AG04449 (cell line): ENCODE measurements at regions not wholly inside any gene's neighbourhood (a gene's known extent, or its start where the extent isn't known, plus 50 kb on each side); places are given as distances from the start of the nearest gene placed in this dataset.

Source experiments
- CTCF ChIA-PET: fragments of 350-600 bp; formaldehyde crosslinking; extraction: SDS; loops from one replicate; lab custom pipeline; 2021; ENCODE audit warnings: antibody characterized with exemption; lab: Yijun Ruan, JAX
- POLR2A ChIA-PET: fragments of 400-600, 350-600 bp; formaldehyde crosslinking; extraction: SDS; loops from one replicate; lab custom pipeline; 2020; ENCODE audit warnings: antibody characterized with exemption, inconsistent platforms; lab: Yijun Ruan, JAX
- DNase-seq: peaks from one replicate; pipeline ENCODE4 v3.0.0-alpha.2; 2010; ENCODE audit warnings: low read depth, low spot score
- H3K4me3 ChIP-seq: 2 replicates; pipeline ENCODE4 v1.5.1; 2011; ENCODE audit warnings: low read depth, mild to moderate bottlenecking, control low read depth, low read length
- TF ChIP-seq, protein P1 (sequence below): IDR thresholded peaks from one replicate; pipeline ENCODE4 v1.5.1; 2011; ENCODE audit warnings: mild to moderate bottlenecking, moderate library complexity, low read length, control low read depth, inconsistent platforms; ENCODE audit not compliant: insufficient read depth; ENCODE audit errors: missing control alignments

DNA sequence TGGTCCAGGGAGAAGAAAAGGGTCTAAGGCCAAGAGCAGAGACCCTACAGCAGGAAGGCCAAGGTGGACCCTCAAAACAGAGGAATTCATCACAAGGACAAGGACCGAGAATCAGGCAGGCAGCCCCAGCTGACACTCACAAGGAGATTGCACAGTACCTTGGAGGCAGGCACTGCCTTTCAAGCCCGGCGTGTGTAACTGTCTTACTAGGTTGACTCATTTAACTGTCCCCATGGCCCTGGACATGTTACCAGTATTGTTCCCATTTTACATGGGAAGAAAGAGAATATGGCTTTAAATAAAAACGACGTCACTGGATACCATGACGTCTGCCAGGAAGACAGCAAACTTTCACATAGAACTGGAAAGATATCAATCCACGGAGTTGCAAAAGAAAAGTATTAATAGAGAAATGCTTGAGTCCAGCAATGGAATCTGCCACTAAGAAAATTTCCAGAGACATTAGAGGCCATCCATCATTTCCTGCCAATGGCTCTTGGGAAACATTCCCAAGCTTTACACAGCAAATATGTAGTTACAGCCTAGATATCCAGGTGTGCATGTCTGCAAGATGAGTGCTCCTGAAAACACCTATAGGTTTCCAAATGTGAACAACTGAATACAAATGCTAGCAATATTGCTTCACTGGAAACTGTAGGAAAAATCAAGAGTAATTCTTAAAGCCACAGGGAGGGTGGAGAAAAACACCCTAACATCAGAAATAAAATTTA, 111.5 kb upstream of the RPS6KA2 start:
- no peak for DNase-seq
- ChIA-PET CTCF (interaction anchor here (3.6 kb wide), 1 partner anchor 37 kb away, joined by 14 read pairs; no protein-coding TSS in a partner anchor), POLR2A (no interaction called here)

DNA sequence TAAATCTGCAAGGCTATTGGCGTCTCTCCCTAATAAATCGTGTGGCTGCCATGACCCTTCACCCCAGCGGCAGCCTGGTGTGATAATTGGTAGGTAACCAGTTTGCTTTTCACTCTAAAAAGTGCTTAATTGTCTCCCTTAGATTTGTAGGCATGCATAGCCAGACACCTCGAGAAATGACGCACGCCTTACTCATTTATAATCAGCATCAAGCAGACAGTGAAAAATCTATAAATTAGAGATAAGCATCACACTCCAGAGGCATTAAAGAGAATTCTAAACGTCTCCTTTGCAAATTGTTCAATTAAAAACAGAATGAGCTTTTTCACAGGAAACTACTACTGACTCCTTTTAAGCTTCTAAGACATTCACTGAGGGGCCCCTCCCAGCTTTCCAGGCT, 110.2 kb upstream of the RPS6KA2 start:
- ChIA-PET POLR2A (no interaction called here), CTCF (interaction anchor here (0.9 kb wide), 1 partner anchor 37 kb away, joined by 3 read pairs; no protein-coding TSS in a partner anchor)
- TF ChIP-seq, protein P1, sequence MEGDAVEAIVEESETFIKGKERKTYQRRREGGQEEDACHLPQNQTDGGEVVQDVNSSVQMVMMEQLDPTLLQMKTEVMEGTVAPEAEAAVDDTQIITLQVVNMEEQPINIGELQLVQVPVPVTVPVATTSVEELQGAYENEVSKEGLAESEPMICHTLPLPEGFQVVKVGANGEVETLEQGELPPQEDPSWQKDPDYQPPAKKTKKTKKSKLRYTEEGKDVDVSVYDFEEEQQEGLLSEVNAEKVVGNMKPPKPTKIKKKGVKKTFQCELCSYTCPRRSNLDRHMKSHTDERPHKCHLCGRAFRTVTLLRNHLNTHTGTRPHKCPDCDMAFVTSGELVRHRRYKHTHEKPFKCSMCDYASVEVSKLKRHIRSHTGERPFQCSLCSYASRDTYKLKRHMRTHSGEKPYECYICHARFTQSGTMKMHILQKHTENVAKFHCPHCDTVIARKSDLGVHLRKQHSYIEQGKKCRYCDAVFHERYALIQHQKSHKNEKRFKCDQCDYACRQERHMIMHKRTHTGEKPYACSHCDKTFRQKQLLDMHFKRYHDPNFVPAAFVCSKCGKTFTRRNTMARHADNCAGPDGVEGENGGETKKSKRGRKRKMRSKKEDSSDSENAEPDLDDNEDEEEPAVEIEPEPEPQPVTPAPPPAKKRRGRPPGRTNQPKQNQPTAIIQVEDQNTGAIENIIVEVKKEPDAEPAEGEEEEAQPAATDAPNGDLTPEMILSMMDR: no peak
- DNase-seq: no peak
- no peak overlapping the region for H3K4me3 ChIP-seq

More for the DNA sequence above, 111.5 kb upstream of the RPS6KA2 start:
- no peak overlapping the region for H3K4me3 ChIP-seq
- TF ChIP-seq, protein P1: no peak

DNA sequence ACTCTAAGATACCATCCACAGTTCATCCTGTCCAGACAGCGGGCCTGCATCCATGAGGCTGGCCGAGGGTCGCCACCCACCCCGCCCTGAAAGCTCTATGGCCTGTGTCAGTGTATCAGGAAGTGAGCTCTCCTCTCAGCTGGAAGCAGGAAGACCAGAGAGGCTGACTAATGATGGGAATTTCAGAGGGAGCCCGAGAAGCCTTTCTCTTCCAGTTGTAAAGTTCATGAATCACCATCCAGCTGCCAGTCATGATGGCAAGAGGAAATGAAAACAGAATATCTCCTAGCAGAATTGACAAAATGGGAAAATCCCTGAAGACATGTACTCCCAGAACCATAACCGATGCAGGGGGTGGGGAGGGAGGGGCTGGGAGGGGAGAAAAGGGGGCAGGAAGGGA, 109.6 kb upstream of the RPS6KA2 start:
- POLR2A ChIA-PET: no interaction called here
- no peak for DNase-seq
- no peak overlapping the region for H3K4me3 ChIP-seq
- CTCF ChIA-PET: interaction anchor here (0.9 kb wide), 1 partner anchor 38 kb away, joined by 3 read pairs; no protein-coding TSS in a partner anchor
- TF ChIP-seq, protein P1: no peak

DNA sequence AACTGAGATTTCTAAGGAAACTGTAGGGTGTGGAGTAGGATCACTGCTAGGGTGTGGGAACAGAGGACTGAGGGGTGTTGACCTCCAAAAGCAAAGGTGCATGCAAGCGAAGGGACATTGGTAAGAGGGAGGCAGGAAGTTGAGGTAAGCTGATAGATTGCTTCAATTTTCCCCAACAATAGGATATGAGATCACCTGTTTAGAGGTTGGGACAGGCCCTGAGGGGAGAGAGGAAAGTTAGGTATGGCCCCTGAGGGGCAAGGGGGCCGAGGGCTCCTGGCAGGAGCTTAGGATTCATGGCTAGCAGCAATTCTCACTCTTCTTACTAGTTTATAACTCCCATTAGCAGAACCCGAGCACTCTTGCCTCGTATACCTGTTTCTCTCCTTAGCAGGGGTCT, 106.8 kb upstream of the RPS6KA2 start:
- ChIA-PET CTCF (no interaction called here), POLR2A (no interaction called here)
- DNase-seq: no peak
- H3K4me3 ChIP-seq: no peak overlapping the region
- TF ChIP-seq, protein P1: no peak

DNA sequence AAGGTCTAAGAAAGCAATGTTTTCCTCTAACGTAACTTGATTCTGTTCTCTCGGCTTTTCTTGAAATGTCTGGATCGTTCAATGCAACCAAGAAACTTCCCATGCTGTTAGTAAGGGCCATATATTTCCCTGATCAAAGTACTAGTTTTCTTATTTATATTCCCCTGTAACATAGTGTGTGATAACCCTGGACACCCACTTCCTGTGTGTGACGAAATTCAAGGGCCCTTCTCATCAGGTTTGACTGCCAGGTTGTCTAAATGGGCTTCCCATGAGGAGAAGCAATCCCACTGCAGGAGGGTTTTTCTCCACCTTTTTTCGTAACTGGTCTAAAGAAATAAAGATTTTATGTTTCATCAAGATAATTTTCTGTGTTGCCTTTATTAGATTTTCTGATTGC, 102.6 kb upstream of the RPS6KA2 start:
- ChIA-PET POLR2A (no interaction called here), CTCF (no interaction called here)
- DNase-seq: no peak
- H3K4me3 ChIP-seq: no peak overlapping the region
- TF ChIP-seq, protein P1: no peak

DNA sequence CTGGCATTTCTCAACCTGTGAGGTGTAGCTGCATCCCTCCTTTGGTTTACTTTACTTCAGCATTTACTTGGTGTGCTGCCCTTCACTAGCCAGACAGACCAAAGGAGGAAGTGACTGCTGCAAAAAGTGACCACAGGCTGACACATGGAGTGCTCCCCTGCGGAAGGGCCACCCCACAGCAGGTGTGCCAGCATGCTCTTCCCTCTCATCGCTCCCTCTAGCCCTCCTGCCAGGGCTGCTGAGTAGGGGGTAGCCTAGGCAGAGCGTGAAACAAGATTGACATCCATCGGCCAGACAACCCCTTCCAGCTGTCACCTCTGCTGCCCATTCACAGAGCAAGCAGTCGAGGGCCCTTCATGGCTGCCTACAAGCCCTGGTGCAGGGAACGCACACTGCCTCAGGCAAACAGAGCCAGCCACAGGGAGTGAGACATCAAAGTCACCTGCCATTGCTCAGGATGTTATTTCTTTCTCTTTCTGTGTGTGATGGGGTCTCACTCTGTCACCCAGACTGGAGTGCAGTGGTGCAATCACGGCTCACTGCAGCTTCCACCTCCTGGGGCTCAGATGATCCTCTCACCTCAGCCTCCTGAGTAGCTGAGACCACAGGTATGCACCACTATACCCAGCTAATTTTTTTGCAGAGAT, 102.0 kb upstream of the RPS6KA2 start:
- no peak overlapping the region for H3K4me3 ChIP-seq
- POLR2A ChIA-PET: no interaction called here
- CTCF ChIA-PET: no interaction called here
- TF ChIP-seq, protein P1: no peak
- DNase-seq: no peak
